WERI-Rb-1 (cell line): ENCODE measurements at regions not wholly inside any gene's neighbourhood (a gene's known extent, or its start where the extent isn't known, plus 50 kb on each side); places are given as distances from the start of the nearest gene placed in this dataset.

Source experiments
- DNase-seq: peaks from one replicate; pipeline ENCODE4 v3.0.0-alpha.2; 2020
- H3K27ac ChIP-seq: fragments of 250-450 bp; sonication (Bioruptor Pico); 2 replicates; pipeline ENCODE4 v1.5.1; 2020; ENCODE audit warnings: mild to moderate bottlenecking, moderate library complexity
- H3K27me3 ChIP-seq: fragments of 250-450 bp; sonication (Bioruptor Pico); 2 replicates; pipeline ENCODE4 v1.5.1; 2021; ENCODE audit warnings: mild to moderate bottlenecking, low read depth, moderate library complexity; ENCODE audit not compliant: insufficient read depth, severe bottlenecking
- H3K36me3 ChIP-seq: fragments of 250-450 bp; sonication (Bioruptor Pico); 2 replicates; pipeline ENCODE4 v1.5.1; 2020; ENCODE audit warnings: mild to moderate bottlenecking, moderate library complexity
- H3K4me3 ChIP-seq: 2 replicates; pipeline ENCODE4 v1.5.1; 2011; ENCODE audit warnings: low read depth, mild to moderate bottlenecking, control low read depth, low read length
- H3K9me3 ChIP-seq: fragments of 250-450 bp; sonication (Bioruptor Pico); 2 replicates; pipeline ENCODE4 v1.5.1; 2021; ENCODE audit warnings: mild to moderate bottlenecking, moderate library complexity; ENCODE audit not compliant: severe bottlenecking
- CTCF ChIP-seq: IDR thresholded peaks from 2 replicates; pipeline ENCODE4 v1.5.1; 2011; ENCODE audit warnings: low read depth, mild to moderate bottlenecking, control low read depth, inconsistent platforms, low read length

- H3K27me3 ChIP-seq: no peaks in the 10 kb centered on the region
- no peak for TF ChIP-seq CTCF
- no peaks in the 10 kb centered on the region for H3K36me3 ChIP-seq
- H3K27ac ChIP-seq: no peak overlapping the region
- H3K9me3 ChIP-seq: no peaks in the 10 kb centered on the region
- H3K4me3 ChIP-seq: no peak overlapping the region
- DNase-seq: no peak
Measured at GRCh38 chr9:96133321-96134021, 168.5 kb downstream of the HSD17B3 start.

GRCh38 chr9:96131825-96132224 lies 170.2 kb downstream of the HSD17B3 start:
- DNase-seq: no peak
- no peak for TF ChIP-seq CTCF

GRCh38 chr9:96130970-96131369 lies 171.0 kb downstream of the HSD17B3 start:
- H3K9me3 ChIP-seq: no peaks in the 10 kb centered on the region
- DNase-seq: no peak
- H3K27ac ChIP-seq: no peak overlapping the region
- H3K4me3 ChIP-seq: no peak overlapping the region
- H3K27me3 ChIP-seq: no peaks in the 10 kb centered on the region
- H3K36me3 ChIP-seq: no peaks in the 10 kb centered on the region
- TF ChIP-seq CTCF: no peak

More at GRCh38 chr9:96131825-96132224, 170.2 kb downstream of the HSD17B3 start:
- Histone ChIP-seq H3K9me3 (no peaks in the 10 kb centered on the region), H3K27me3 (no peaks in the 10 kb centered on the region), H3K4me3 (no peak overlapping the region), H3K27ac (no peak overlapping the region), H3K36me3 (no peaks in the 10 kb centered on the region)

GRCh38 chr9:96129747-96130146 lies 172.2 kb downstream of the HSD17B3 start:
- TF ChIP-seq CTCF: no peak
- H3K4me3 ChIP-seq: no peak overlapping the region
- DNase-seq: no peak

GRCh38 chr9:96128880-96129279 lies 173.1 kb downstream of the HSD17B3 start:
- Histone ChIP-seq H3K36me3 (no peaks in the 10 kb centered on the region), H3K27ac (no peak overlapping the region), H3K27me3 (no peaks in the 10 kb centered on the region), H3K4me3 (no peak overlapping the region), H3K9me3 (no peaks in the 10 kb centered on the region)
- no peak for DNase-seq
- TF ChIP-seq CTCF: no peak

More at GRCh38 chr9:96129747-96130146, 172.2 kb downstream of the HSD17B3 start:
- Histone ChIP-seq H3K27me3 (no peaks in the 10 kb centered on the region), H3K36me3 (no peaks in the 10 kb centered on the region), H3K27ac (no peak overlapping the region), H3K9me3 (no peaks in the 10 kb centered on the region)
